ENCODE measurements at regions not wholly inside any gene's neighbourhood (a gene's known extent, or its start where the extent isn't known, plus 50 kb on each side); places are given as distances from the start of the nearest gene placed in this dataset.

- H3K27ac ChIP-seq (ENCODE audit: low read length) = no peak overlapping the region
- no peak for TF ChIP-seq CTCF (IDR thresholded peaks at IDR 0.05)
- H3K36me3 ChIP-seq (ENCODE audit: control insufficient read depth, insufficient read depth, low read length) = no peaks in the 10 kb centered on the region
- intact Hi-C loops (cut with micrococcal nuclease) = no loop called here
- no peaks in the 10 kb centered on the region for H3K27me3 Mint-ChIP-seq (ENCODE audit: low read depth in 2 of 2)
- peaks cover 9% of the 10 kb centered on the region for H3K9me3 ChIP-seq (ENCODE audit: control insufficient read depth, insufficient read depth, low read length)
- peaks cover 10 to 12% of the 10 kb centered on the region in 2 donors for H3K9me3 Mint-ChIP-seq
- H3K4me1 ChIP-seq (ENCODE audit: control insufficient read depth, insufficient read depth, low read length) = no peaks in the 10 kb centered on the region
- H3K4me3 ChIP-seq (ENCODE audit: low read length) = no peak overlapping the region
- no peaks in the 10 kb centered on the region for H3K4me1 Mint-ChIP-seq
- H3K27me3 ChIP-seq (ENCODE audit: control insufficient read depth, insufficient read depth, low read length) = no peaks in the 10 kb centered on the region
- DNase-seq (no peak), ATAC-seq (no peak)
- no peaks in the 10 kb centered on the region for H3K36me3 Mint-ChIP-seq
- 71% methylated on average over 7 of the region's 7 CpGs for WGBS (ENCODE audit: insufficient coverage)
- no peak overlapping the region for H3K27ac Mint-ChIP-seq
- no peak overlapping the region for H3K4me3 Mint-ChIP-seq
Measured at GRCh38 chr7:145474009-145474686, 638.3 kb upstream of the TPK1 start.

- DNase-seq (no peak), ATAC-seq (no peak)
- TF ChIP-seq CTCF (IDR thresholded peaks at IDR 0.05) = no peak
- no peaks in the 10 kb centered on the region for H3K36me3 Mint-ChIP-seq
- no peak overlapping the region for H3K4me3 Mint-ChIP-seq
- H3K27me3 Mint-ChIP-seq (ENCODE audit: low read depth in 2 of 2) = no peaks in the 10 kb centered on the region
- Histone ChIP-seq H3K27ac (ENCODE audit: low read length) (no peak overlapping the region), H3K27me3 (ENCODE audit: control insufficient read depth, insufficient read depth, low read length) (no peaks in the 10 kb centered on the region), H3K36me3 (ENCODE audit: control insufficient read depth, insufficient read depth, low read length) (no peaks in the 10 kb centered on the region), H3K9me3 (ENCODE audit: control insufficient read depth, insufficient read depth, low read length) (peaks cover 6% of the 10 kb centered on the region), H3K4me3 (ENCODE audit: low read length) (no peak overlapping the region), H3K4me1 (ENCODE audit: control insufficient read depth, insufficient read depth, low read length) (no peaks in the 10 kb centered on the region)
- no peaks in the 10 kb centered on the region for H3K4me1 Mint-ChIP-seq
- H3K9me3 Mint-ChIP-seq = peaks cover 9 to 18% of the 10 kb centered on the region in 2 donors
- no CpG with 5 or more reads among the region's 2 CpGs for WGBS (ENCODE audit: insufficient coverage)
- intact Hi-C loops (cut with micrococcal nuclease) = no loop called here
- no peak overlapping the region for H3K27ac Mint-ChIP-seq
Measured at GRCh38 chr7:145471883-145472282, 636.0 kb upstream of the TPK1 start.

- WGBS (ENCODE audit: insufficient coverage) = 80% methylated on average over 1 of the region's 1 CpG
- Mint-ChIP-seq H3K36me3 (no peaks in the 10 kb centered on the region), H3K9me3 (peaks cover 22 to 26% of the 10 kb centered on the region in 2 donors), H3K4me1 (no peaks in the 10 kb centered on the region), H3K27me3 (ENCODE audit: low read depth in 2 of 2) (no peaks in the 10 kb centered on the region), H3K4me3 (no peak overlapping the region), H3K27ac (no peak overlapping the region)
- no peak overlapping the region for H3K4me3 ChIP-seq (ENCODE audit: low read length)
- no peak for TF ChIP-seq CTCF (IDR thresholded peaks at IDR 0.05)
- no peaks in the 10 kb centered on the region for H3K36me3 ChIP-seq (ENCODE audit: control insufficient read depth, insufficient read depth, low read length)
- no peaks in the 10 kb centered on the region for H3K4me1 ChIP-seq (ENCODE audit: control insufficient read depth, insufficient read depth, low read length)
- H3K27me3 ChIP-seq (ENCODE audit: control insufficient read depth, insufficient read depth, low read length) = no peaks in the 10 kb centered on the region
- ATAC-seq = no peak
- H3K9me3 ChIP-seq (ENCODE audit: control insufficient read depth, insufficient read depth, low read length) = peaks cover 7% of the 10 kb centered on the region
- no peak for DNase-seq
- intact Hi-C loops (cut with micrococcal nuclease) = no loop called here
- no peak overlapping the region for H3K27ac ChIP-seq (ENCODE audit: low read length)
Measured at GRCh38 chr7:145464287-145464686, 628.4 kb upstream of the TPK1 start.

- H3K27ac Mint-ChIP-seq = no peak overlapping the region
- no peaks in the 10 kb centered on the region for H3K27me3 Mint-ChIP-seq (ENCODE audit: low read depth in 2 of 2)
- ATAC-seq (no peak), DNase-seq (no peak)
- H3K36me3 Mint-ChIP-seq = no peaks in the 10 kb centered on the region
- H3K4me1 ChIP-seq (ENCODE audit: control insufficient read depth, insufficient read depth, low read length) = no peaks in the 10 kb centered on the region
- no peak overlapping the region for H3K4me3 Mint-ChIP-seq
- H3K27me3 ChIP-seq (ENCODE audit: control insufficient read depth, insufficient read depth, low read length) = no peaks in the 10 kb centered on the region
- TF ChIP-seq CTCF (IDR thresholded peaks at IDR 0.05) = no peak
- H3K4me1 Mint-ChIP-seq = no peaks in the 10 kb centered on the region
- H3K4me3 ChIP-seq (ENCODE audit: low read length) = no peak overlapping the region
- H3K9me3 ChIP-seq (ENCODE audit: control insufficient read depth, insufficient read depth, low read length) = peaks cover 5% of the 10 kb centered on the region
- 71% methylated on average over 4 of the region's 4 CpGs for WGBS (ENCODE audit: insufficient coverage)
- H3K36me3 ChIP-seq (ENCODE audit: control insufficient read depth, insufficient read depth, low read length) = no peaks in the 10 kb centered on the region
- peaks cover 24 to 29% of the 10 kb centered on the region in 2 donors for H3K9me3 Mint-ChIP-seq
- intact Hi-C loops (cut with micrococcal nuclease) = no loop called here
- H3K27ac ChIP-seq (ENCODE audit: low read length) = no peak overlapping the region
Measured at GRCh38 chr7:145462463-145462862, 626.6 kb upstream of the TPK1 start.
